ENCODE measurements at regions not wholly inside any gene's neighbourhood (a gene's known extent, or its start where the extent isn't known, plus 50 kb on each side); places are given as distances from the start of the nearest gene placed in this dataset.
"Not testable (repeated sequence)": the region's sequence is repeated elsewhere in the genome, so short reads cannot be mapped to it uniquely, and the experiment has no call there.

DNA sequence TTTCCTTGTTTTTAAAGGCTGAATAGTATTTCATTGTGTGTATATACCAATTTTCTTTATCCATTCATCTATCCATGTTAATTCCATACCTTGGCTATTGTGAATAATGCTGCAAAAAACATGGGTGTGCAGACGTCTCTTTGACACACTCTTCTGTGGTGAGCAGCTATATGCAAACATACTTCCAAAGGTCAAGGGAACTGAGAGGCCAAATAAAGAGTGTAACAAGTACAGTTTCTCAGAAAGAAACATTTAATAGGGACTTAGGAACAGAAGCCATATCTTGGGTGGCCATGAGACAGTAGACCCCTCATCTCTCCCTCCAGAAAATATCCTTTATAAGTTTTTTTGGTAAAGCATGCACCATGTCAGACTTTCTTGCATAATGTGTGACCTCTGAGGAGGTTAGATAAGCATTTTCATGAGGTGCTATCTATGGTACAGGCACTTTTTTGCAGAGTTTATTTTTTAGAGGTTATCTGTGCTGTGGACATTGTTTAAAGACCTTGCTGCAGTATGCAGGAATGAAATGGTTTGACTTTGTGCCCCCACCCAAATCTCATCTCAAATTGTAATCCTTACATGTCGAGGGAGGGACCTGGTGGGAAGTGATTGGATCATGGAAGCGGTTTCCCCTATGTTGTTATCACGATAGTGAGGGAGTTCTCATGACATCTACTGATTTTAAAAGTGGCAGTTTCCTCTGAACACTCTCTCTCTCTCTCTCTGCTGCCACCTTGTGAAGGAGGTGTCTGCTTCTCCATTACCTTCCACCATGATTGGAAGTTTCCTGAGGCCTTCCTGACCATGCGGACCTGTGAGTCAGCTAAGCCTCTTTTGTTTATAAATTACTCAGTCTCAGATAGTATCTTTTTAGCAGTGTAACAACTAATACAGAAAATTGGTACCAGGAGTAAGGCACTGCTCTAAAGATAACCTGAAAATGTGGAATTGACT is 1202.3 kb downstream of the GALC start:
- DNase-seq (ENCODE audit: low spot score) = no peak

DNA sequence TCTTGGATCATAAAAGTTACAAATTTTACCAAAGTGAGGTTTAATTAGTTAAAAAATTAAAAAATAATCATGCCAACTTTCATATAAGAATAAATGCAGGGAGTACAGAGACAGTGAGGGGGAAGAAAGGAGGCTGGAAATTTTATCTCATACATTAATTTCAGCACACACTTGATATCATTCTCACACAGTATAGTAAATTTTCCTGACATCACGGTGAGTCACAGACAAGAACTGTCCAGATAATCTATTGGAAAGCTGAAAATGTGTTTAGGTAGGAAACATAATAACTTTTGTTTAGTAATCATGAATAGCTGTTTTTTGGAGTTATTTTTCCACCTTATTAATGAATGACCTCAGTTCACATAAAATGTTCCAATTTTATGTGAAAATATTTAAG is 1204.8 kb downstream of the GALC start:
- DNase-seq (ENCODE audit: low spot score) = no peak

GRCh38 chr14:86787717-86788116 is 1205.3 kb downstream of the GALC start:
- DNase-seq (ENCODE audit: low spot score) = no peak

DNA sequence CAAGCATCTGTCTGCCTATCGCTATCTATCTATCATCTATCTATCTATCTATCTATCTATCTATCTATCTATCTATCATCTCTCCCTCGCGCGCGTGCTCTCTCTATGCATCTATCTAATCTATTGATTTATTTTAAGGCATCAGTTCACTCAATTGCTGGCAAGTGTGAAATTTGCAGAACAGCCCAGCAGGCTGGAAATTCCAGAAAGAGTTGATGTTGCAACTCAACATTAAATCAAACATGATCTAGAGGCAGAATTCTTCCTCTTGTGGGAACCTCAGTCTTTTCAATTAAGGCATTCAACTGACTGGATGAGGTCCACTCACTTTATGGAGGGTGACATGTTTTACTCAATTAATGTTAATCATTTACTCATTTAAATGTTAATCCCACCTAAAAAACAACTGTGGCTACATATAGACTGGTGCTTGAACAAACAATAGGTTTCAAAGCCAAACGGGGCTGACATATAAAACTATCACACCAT is 1210.8 kb downstream of the GALC start:
- DNase-seq (ENCODE audit: low spot score) = no peak

DNA sequence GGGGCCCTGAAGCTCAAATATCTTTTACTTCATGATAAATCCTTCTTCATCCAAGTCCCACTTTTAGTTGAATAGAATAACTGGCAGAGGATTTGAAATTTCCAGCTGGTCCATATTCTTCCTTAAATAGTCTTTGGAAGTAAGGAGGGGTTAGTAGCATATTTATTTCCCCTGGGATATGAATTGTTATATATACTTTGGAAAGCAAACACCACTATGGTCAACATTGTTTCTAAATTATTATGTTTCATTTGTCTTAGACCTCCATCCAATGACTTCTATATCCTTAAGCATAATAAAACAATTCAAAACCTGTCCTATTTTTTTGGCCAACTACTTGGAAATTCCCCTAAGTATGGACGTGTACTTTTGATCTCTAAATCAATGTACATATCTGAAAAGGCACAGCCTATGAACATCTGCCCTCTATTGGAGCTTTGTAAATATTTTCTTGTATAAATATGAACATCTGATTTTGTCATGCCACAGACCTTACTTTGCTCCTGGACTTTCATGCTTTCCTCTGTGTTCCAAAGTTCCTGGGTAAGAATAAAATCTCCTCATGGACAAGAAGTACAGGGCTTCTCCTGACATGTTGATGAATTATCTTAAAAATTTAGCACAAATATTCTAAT is 1212.0 kb downstream of the GALC start:
- no peak for DNase-seq (ENCODE audit: low spot score)

GRCh38 chr14:86780461-86780860 is 1212.5 kb downstream of the GALC start:
- no peak for DNase-seq (ENCODE audit: low spot score)

GRCh38 chr14:86779416-86779815 is 1213.6 kb downstream of the GALC start:
- DNase-seq (ENCODE audit: low spot score) = no peak

- DNase-seq (ENCODE audit: low spot score) = no peak
Observed at GRCh38 chr14:86777963-86778602, 1214.9 kb downstream of the GALC start.

DNA sequence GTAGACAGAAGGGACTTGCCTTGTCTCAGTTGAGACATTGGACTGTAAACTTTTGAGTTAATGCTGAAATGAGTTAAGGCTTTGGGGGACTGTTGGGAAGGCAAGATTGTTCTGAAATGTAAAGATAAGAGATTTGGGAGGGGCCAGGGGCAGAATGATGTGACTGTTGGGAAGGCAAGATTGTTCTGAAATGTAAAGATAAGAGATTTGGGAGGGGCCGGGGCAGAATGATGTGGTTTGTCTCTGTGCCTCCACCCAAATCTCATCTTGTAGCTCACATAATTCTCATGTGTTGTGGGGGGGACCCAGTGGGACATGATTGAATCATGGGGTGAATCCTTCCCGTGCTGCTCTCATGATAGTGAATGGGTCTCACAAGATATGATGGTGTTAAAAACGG is 1217.1 kb downstream of the GALC start:
- not testable (repeated sequence) for DNase-seq (ENCODE audit: low spot score)

DNA sequence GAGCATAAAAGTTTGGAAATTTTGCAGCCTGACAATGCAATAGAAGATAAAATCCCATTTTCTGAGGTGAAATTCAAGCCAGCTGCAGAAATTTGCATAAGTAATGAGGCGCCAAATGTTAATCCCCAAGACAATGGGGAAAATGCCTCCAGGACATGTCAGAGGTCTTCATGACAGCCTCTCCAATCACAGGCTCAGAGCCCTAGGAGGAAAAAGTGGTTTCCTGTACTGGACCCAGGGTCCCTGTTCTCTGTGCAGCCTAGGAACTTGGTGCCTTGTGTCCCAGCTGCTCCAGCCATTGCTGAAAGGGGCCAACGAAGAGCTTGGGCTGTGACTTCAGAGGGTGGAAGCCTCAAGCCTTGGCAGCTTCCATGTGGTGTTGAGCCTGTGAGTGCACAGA is 1218.1 kb downstream of the GALC start:
- DNase-seq (ENCODE audit: low spot score) = no peak

DNA sequence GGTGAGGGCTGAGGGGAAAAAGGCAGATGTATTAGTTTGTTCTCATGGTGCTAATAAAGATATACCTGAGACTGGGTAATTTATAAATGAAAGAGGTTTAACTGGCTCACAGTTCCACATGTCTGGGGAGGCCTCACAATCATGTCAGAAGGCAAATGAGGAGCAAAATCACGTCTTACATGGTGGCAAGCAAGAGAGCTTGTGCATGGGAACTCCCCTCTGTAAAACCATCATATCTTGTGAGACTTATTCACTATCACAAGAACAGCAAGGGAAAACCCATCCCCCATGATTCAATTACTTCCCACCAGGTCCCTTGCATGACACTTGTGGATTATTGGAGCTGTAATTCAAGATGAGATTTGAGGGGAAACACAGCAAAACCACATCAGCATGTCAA is 1220.9 kb downstream of the GALC start:
- DNase-seq (ENCODE audit: low spot score) = no peak

GRCh38 chr14:86770186-86770585 is 1222.8 kb downstream of the GALC start:
- no peak for DNase-seq (ENCODE audit: low spot score)

GRCh38 chr14:86766469-86766868 is 1226.5 kb downstream of the GALC start:
- no peak for DNase-seq (ENCODE audit: low spot score)

DNA sequence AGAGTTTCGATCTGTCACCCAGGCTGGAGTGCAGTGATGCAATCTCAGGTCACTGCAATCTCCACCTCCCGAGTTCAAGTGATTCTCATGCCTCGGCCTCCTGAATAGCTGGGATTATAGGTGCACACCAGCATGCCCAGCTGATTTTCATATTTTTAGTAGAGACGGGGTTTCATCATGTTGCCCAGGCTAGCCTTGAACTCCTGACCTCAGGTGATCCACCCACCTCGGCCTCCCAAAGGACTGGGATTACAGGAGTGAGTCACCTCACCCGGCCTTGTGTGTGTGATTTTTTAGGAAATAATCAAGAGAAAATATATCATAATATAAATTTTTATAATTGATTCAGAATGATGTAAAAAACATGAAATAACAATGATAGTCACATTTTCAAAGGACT is 1231.4 kb downstream of the GALC start:
- no peak for DNase-seq (ENCODE audit: low spot score)

- DNase-seq (ENCODE audit: low spot score) = no peak
Observed at GRCh38 chr14:86756521-86757190, 1226.7 kb downstream of the FLRT2 start.

- DNase-seq (ENCODE audit: low spot score) = not testable (repeated sequence)
Observed at GRCh38 chr14:86750488-86750887, 1220.5 kb downstream of the FLRT2 start.

DNA sequence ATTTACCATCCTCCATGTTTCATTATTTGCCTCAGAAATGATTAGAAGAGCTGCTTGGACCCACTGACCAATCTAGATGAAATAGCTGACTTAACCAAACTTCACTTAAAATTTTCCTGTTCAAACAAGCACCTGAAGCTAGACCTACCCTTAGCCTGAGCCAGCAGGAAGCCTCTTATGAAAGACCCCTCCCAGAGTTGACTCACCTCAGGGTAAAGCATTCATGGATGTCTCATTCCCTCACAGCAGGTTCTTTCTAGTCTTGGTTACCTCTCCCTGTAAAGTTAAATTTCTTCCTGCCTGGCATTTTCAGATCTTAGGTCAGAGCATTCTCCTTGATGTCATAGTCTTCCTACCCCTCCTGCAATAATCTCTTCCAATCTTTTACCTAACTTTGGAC is 1209.8 kb downstream of the FLRT2 start:
- DNase-seq (ENCODE audit: low spot score) = no peak

- DNase-seq (ENCODE audit: low spot score) = not testable (repeated sequence)
Observed at GRCh38 chr14:86731427-86731826, 1201.5 kb downstream of the FLRT2 start.

DNA sequence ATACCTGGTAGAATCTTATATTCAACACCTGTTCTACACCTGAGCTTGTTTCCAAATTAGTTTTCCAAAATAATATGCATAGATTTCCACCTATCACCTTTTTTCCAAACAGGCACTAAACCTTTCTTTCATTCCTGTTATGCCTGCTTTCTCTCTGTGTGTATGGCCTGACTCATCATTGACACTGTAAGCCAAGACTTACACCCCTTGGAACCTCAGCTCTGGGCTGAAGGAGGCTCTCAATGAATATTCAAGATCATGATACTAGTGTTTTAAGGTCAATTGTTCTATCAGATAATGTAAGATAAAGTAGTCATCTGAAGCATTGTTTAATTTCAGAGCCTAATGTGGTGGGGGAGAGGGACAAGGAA is 1193.3 kb downstream of the FLRT2 start:
- DNase-seq (ENCODE audit: low spot score) = no peak

GRCh38 chr14:86722612-86723253 is 1192.8 kb downstream of the FLRT2 start:
- no peak for DNase-seq (ENCODE audit: low spot score)

DNA sequence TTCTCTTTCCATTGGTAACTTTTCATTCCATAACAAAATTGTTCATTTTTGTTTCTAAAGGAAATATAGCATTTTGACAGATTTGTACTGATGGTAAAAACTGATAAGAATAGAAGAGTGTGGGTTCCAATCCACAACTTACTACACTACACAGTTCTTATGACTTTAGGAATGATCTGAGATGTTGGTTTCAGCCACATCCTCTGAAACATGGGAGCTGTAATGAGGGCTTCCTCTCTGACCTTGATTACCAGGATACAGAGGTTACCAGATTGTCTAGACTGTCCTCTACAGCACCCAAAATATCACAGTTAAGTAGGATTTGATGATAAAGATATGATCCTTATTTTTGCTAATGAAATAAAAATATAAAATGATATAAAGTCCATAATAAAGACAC is 1184.6 kb downstream of the FLRT2 start:
- DNase-seq (ENCODE audit: low spot score) = no peak

GRCh38 chr14:86714153-86714552 is 1184.2 kb downstream of the FLRT2 start:
- no peak for DNase-seq (ENCODE audit: low spot score)
